ENCODE measurements at regions not wholly inside any gene's neighbourhood (a gene's known extent, or its start where the extent isn't known, plus 50 kb on each side); places are given as distances from the start of the nearest gene placed in this dataset.
"Not testable (repeated sequence)": the region's sequence is repeated elsewhere in the genome, so short reads cannot be mapped to it uniquely, and the experiment has no call there.

- no peak for DNase-seq
Measured at GRCh38 chr2:78162202-78162601, 640.0 kb upstream of the LRRTM4 start.

DNA sequence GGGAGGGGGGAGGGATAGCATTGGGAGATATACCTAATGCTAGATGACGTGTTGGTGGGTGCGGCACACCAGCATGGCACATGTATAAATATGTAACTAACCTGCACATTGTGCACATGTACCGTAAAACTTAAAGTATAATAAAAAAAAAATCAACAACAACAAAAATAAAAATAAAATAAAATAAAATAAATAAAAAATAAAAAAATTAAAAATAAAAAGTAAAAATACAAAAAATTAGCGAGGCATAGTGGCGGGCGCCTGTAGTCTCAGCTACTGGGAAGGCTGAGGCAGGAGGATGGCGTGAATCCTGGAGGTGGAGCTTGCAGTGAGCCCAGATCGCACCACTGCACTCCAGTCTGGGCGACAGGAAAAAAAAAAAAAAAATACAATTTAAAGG lies 650.0 kb upstream of the LRRTM4 start:
- DNase-seq, result not testable (repeated sequence)

DNA sequence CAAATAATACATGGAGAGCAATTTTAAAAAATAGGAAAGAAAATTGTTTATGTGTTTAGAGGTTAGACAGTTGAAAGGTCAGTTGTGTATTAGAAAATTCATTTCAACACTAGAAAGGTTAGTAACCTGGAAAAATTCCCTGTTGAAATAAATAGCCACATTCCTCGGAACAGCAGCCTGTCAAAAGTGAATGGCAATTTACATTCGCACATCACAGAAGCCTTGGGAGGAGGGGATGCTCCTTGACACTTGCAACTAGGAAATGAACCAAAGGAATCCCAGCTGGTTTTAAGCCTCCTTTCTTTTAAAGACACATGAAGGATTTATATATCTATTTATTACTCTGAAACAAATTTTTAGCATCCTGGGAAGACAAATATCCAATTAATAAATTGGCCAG lies 653.5 kb upstream of the LRRTM4 start:
- DNase-seq, result no peak

DNA sequence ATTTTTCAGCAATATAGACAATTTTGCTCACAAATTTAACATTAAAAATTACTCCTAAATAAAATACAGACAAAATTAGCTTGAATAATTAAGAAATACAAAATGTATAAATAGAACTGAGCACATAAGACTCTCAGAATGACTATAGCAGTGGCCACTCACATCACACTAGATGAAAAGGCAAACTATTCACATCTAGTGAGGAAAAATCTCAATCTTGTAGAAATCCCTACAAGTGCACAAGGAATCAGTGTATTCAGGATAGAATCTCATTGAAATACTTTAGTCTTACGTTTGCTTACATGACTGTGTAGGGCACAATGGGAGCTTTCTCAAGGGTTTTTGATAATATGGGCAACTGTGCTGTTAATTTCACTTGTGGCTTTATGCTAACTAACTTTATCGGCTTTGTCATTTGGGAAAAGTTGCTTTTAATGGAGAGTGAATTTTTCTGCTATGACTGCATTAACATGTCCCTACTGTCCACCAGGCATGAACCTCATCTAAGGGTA lies 678.9 kb upstream of the LRRTM4 start:
- DNase-seq, result no peak

- no peak for DNase-seq
Measured at GRCh38 chr2:78202366-78202765, 680.2 kb upstream of the LRRTM4 start.

DNA sequence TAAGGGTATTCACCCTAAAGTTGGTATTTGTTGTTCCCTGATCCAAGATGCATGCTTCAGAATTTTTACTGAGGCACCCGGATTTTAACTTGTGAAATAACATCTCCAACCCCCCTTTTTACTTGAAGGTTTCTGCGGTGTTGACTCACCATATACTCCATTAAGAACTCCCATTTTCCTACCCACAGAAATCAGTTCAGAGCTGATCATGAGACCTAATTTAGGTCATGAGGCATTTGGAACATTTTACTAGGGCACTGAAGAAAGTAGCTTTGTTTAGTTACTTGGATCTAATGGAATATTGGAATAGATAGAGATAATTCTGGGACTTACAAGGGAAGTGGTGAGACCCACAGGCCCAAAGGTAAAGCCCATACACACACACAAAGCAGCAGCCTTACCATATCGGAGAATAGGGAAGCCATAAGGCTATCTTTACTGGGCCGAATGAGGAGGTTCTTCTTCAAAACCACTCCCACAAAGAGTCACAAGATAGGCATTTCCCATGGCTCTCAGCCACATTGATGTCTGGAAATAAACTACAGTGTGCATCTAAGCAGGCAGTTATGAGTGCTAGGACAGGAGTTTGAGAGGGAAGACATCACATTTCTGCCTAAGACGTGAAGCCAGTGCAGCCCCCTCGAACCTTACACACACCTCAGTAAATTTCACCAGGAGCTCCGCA lies 681.0 kb upstream of the LRRTM4 start:
- no peak for DNase-seq

GRCh38 chr2:78218066-78218465 lies 695.9 kb upstream of the LRRTM4 start:
- no peak for DNase-seq

DNA sequence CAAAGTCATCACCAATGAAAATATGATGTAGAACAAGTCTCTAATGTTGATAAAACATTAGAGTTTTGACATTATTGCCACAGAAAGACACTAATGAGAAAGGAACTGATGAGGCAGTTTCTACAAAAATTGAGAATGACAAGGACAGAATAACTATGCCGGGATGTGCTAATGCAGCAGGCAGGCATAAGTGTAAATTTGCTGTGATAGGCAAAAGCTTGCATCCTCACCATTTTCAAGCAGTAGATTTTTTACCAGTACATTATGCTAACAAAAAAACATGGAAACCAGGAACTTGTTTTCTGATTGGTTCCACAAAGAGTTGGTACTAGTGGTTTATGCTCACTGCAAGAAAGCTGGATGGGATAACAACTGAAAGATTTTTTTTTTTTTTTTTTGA lies 715.5 kb upstream of the LRRTM4 start:
- DNase-seq, result no peak

DNA sequence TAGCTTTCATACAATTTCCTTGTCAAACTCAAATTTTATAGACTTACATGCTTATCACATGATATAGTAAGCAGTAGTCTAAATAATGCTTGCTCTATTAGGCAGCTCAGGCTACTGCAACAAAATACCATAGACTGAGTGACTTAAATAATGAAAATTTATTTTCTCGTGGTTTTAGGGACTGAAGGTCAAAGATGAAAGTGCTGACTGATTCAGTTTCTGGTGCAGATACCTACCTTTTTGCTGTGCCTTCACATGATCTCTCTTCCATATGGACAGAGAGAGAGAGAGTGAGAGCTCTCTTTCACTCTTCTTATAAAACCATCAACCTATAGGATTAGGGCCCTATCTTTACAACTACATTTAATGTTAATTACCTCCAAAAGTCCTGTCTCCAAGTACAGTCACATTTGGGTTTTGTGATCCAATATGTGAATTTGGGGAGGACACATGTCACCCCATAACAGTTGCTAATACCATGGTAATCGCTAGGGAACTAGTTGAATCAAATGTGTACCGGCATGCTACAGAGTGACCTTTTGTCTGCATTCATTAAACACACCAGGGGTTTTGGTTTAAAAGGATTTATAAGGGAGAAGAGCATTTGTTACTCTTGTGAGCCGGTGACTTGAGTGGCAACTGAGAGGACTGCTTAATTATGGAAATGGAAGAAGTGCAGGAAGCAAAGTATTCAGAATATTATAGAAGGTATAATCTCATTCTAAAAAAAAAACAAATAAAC lies 723.4 kb upstream of the LRRTM4 start:
- no peak for DNase-seq

DNA sequence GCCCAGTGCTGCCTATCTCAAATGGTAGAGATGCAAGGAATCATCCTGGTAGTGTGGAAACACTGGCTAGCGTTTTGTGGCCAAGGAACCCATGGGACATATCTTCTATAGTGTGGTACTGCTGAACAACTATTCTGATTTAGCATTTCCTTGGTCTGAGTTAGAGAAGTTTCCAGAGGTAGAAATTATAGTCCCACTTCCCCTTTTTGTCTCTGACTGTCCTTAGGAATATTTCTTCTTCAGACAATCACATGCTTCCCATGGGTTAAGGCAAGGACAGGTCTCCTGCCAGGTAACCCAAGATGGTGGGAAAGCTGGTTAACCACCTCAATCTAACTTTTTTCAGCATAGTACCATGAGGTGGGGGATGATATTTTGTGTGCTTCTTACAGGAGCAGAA lies 729.5 kb upstream of the LRRTM4 start:
- DNase-seq, result no peak

DNA sequence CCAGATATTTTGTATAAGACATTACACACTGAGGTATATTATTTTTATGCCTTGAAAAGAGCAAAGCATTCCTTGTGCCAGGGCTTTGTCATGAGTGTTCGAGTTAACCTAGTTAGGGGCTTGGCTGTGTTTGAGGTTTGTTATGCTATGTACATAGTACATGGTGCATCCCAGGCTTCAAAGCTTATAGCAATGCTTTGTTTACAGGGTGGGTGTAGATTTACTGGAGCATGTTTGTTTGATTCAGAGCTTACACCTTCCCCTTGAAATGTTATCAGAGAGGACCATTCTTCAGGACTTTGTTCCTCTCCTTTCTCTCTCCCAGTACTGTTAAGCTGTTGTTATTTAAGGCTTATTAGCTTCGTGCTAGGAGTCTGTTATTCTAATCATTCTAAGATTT lies 738.7 kb upstream of the LRRTM4 start:
- DNase-seq, result no peak

DNA sequence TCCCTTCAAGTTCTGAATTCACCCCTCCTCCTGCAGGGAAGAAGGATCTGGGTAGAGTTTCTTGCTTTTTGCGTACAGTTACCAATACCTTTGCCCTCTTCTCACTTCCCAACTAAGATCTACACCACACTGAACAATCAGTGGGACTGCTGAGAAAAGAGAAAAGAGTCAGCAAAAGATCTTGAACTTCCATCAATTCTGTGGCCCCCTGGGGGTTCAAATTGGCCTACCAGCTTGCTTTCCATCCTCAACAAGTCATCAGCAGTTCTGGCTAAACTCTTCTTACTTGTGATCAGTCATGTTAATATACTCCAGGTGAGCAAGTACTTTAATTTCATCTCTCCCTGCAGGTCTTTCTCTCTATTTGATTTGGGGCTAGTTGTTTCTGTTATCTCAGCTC lies 739.3 kb upstream of the LRRTM4 start:
- DNase-seq, result no peak

- DNase-seq, result not testable (repeated sequence)
Measured at GRCh38 chr2:78262089-78262488, 739.9 kb upstream of the LRRTM4 start.

DNA sequence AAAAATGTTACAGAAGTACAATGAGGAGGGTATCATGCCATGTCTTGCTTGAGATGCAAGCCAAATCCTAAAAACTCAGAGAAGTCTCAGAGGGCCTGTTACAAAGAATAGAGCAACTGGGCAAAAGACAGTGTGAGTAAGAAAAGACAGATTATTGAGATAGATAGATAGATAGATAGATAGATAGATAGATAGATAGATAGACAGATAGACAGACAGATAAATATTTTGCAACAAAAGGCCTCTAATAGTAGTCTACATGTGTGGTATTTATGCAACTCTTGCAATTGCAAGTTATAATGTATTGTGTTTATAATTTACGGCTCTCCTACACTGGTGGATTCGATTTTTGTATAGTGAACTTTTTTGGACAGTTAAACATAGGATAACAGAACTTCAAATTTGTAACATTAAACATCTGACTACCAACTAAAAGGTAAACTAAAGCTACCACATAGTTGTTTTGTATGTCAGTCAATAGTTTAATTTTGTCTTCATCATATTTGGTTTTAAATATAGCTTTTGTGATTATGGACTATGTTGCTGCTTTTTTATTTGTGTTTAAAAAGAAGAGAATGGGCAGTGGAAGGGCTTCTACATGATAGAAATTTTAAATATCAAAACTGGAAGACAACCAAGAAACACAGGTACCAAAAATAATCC lies 740.7 kb upstream of the LRRTM4 start:
- DNase-seq, result no peak

DNA sequence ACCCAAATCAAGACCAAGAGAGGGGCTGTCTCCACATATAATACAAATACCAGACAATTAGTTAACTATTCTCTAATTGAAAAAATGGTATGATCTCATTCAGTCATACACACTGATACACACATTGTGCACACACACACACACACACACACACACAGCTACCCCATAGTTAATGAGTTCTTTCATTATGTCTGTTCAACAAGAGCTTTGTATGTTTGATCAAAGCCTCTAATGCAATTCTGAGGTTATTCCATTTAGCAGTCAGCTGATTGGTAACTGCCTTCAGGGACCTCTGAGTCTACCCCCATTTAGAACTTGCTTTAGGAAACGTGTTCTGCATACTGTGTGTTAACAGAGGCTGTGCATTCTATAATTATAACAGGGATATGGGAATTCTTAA lies 741.4 kb upstream of the LRRTM4 start:
- no peak for DNase-seq

DNA sequence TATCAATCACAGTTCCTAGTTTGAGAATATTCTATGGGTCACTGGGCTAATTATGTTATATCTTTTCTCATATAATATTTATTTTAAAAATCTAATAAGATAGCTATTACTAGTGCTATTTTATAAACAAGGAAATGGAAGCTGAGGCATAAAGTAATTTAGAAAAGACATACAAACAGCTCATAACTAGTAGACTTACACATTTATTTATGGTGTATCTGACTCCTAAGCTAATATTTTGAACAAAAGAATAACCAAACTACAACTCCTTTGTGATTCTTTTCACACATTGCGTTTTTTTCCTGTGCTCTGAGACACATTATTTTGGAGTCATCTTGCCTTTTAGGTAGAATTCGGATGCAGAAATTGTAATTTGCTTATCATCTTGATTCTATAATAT lies 742.0 kb upstream of the LRRTM4 start:
- no peak for DNase-seq

- DNase-seq, result no peak
Measured at GRCh38 chr2:78281164-78281563, 744.3 kb upstream of the REG3G start.

GRCh38 chr2:78290581-78291214 lies 734.8 kb upstream of the REG3G start:
- no peak for DNase-seq

- no peak for DNase-seq
Measured at GRCh38 chr2:78293768-78294167, 731.7 kb upstream of the REG3G start.

GRCh38 chr2:78301166-78301789 lies 724.2 kb upstream of the REG3G start:
- no peak for DNase-seq

DNA sequence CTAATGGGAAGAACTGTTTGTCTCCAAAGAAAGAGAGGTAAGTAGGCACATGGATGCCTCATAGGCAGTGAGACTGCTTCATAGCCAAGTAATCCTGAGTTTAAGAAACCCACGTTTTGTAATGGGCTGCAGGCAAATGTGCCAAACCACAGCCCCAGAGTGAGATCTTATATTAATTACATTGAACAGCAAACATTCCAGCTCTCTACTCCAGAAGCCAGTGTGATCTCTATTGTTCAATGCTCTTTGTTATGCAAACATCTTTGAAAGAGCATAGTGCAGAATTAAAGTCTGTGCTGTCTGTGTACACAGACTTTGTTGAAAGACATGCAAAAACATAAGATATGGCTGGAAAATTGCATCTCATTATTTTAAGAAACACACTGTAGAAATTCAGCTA lies 720.8 kb upstream of the REG3G start:
- no peak for DNase-seq

- DNase-seq, result no peak
Measured at GRCh38 chr2:78309460-78309859, 716.0 kb upstream of the REG3G start.

GRCh38 chr2:78315368-78315767 lies 710.1 kb upstream of the REG3G start:
- no peak for DNase-seq

Data from NCI-H1417 treated with DMSO at 0.1 percent for 48 hours (cell line).